GM18867 (cell line): ENCODE measurements at regions not wholly inside any gene's neighbourhood (a gene's known extent, or its start where the extent isn't known, plus 50 kb on each side); places are given as distances from the start of the nearest gene placed in this dataset.
"Not testable (repeated sequence)": the region's sequence is repeated elsewhere in the genome, so short reads cannot be mapped to it uniquely, and the experiment has no call there.

Source experiments
- ATAC-seq: cut with Tn5 transposase; IDR thresholded peaks from one replicate; pipeline ENCODE4 v1.9.1; 2021; ENCODE audit warnings: mild to moderate bottlenecking, moderate library complexity; ENCODE audit not compliant: unreplicated experiment

DNA sequence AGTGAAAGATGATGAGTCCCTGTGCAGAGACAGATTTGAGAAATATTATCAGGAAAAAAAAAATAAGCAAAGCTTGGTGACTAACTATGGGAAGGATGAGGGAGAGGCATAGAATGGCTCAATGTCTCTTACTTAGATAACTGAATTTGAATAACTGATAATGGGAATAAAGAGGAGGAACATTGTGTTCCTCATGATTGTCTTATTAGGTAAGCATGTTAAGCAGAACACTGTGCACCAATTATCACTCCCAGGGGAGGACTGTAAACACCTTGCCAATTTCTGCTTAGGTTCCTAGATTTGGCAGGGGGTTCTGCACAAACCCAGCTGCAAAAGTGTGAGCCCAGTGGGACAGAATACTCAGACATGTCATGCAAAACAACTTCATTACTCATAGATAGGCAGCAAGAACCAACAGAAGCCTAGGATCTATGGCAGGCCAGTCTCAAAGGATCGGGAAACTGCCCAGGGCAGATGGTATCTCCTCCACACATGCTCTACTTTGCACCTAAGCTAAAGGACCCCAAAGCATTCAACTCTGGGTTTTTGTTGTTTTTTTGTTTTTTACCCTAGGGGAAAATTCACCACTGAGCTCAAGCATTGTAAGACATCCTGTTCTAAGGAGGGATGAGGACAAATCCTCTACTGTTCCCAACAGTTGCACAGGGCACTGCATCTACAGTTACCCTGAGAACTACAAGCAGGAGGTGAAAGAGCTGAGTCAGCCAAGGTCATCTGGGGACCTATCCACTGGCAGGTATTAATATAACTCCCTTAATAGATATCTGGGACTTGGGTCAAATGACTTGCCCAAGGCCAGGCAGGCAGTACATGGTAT, 907.0 kb downstream of the RAPGEF2 start:
- no peak for ATAC-seq

DNA sequence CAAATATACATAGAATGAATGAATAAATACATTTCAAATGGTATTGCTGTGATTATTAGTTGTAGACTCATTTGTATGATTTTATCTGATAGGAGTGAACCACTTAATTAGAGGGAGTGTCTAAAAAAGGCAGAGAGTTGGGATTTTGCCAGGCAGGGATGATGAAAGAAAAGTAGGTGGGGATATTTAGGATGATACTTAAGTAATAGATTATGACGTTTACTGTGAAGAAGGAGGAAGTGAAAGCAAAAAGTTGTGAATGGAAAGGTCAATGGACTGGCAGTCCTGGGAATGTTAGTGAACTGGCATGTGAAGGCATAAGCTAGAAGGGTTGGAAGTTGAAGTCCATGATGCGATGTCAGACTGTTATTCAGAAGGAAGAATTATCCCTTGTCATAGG, 917.1 kb downstream of the RAPGEF2 start:
- no peak for ATAC-seq

GRCh38 chr4:160020804-160021203, 917.9 kb downstream of the RAPGEF2 start:
- no peak for ATAC-seq

GRCh38 chr4:160021870-160022269, 919.0 kb downstream of the RAPGEF2 start:
- no peak for ATAC-seq

DNA sequence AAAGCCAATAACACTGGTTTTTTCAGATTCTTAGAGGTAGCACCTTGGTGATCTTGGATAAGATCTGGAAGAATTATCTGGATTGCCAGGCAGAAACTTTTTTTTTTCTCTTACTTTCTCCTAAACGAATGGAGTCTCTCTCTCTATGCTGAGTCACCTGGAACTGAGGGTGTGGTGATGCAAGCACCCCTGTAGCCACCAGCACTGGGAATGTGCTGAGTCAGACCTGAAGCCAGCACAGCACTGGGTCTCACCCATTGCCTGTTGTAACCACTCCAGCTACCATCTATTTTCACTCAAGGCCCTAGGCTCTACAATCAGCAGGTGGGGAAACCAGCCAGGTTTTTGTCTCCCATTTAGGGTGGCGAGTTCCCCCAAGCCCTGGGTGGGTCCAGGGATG, 923.8 kb downstream of the RAPGEF2 start:
- ATAC-seq = no peak

GRCh38 chr4:160034501-160034900, 931.6 kb downstream of the RAPGEF2 start:
- ATAC-seq = no peak

DNA sequence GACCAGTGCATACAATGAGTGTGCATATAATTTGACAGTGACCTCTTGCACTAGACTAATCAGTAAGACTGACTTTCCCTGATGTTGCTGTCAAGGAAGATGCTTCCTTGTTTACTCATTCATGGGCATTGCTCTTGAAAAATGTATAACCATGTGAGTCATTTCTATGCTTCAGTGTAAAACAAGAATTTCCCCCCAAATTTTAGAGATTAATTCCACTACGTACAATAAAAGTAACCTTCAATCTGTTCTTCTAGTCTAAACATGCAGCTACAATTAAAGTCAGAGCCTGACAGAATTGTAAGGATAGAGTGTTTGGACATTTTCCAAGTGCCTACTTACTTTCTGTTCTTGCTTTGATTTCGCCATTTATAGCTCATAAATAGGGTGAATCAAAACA, 935.7 kb downstream of the RAPGEF2 start:
- no peak for ATAC-seq

DNA sequence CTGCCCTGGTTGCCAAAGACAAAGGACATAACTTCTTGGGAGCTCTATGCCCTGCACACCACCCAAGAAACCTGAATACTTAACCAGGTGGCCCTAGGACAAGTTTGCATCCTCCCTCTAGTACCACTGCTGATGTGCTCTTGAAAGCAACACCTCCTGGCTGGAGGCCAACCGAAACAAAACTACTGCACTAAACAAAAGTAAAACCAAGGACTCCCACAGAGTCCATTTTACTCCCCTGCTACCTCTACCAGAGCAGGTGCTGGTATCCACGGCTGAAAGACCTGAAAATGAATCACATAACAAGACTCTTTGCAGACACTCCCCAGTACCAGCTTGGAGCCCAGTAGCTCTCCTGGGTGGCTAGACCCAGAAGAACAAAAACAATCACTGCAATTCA, 941.8 kb downstream of the RAPGEF2 start:
- no peak for ATAC-seq

DNA sequence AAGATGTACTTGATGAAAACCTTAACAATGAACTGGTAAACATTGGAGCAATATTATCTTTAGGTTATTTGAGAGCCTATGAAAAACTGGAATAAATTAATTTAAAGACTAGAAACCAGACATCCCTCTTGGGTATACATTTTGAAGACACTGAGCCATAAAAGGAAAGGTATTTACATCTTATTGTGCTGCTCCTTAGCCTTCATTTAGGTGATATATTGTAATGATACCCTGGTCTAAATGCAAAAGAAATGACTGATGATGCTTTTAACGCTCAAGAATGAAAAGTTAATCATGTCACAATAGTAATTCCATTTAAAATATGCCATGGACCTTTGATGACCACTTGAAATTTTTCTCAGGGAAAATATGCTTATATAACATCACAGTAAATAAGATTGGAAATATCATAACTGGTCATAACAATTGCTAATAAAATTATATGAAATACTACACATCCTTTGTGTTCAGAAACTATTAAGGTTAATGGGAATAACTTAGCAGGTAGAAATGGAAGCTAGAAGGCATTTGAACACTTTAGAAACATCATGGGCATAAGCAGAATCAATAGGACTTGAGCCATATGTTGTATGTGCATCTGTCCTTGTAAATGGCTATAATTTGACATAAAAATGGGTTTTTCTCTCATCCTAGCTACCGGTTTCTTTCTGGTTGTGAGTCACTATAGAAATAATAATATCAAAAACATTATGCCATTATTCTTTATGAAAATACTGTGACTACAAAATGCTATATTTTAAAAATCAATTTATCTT, 979.7 kb downstream of the RAPGEF2 start:
- no peak for ATAC-seq

DNA sequence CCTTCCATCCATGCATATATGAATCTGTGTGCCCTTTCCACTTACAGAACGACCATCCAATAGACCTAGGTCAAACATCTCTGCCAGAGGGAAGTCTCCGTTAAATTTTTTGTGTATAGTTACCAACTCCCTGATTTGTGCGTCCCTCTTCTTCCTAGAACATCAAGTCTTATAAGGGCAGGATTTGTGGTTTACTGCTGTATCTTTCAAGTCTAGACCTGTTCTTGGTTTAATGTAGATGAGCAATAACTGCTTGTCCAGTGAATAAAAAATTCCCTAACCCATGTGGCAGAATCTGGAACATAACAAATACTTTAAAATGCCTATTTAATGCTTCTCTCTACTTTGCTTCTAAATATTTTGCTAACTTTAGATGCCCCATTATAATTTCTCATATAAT, 988.8 kb downstream of the RAPGEF2 start:
- ATAC-seq = no peak

DNA sequence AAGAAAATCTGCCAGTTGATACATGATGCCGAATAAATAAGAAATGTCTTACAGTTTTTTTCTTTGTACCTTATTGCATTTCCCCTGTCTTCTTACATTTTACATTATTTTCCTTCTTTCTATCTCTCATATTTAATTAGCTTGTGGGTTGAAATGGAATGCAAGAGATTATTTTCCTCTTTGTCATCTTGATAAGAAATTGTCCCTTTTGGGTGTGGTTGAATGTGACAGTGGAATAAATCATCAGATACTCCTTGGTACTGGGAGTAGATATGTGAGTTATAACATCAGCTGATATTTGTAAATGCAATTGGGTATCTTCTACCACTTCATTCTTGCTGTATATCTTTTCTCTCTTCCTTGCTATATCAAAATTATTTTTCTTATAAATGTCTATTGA, 997.4 kb downstream of the RAPGEF2 start:
- no peak for ATAC-seq

DNA sequence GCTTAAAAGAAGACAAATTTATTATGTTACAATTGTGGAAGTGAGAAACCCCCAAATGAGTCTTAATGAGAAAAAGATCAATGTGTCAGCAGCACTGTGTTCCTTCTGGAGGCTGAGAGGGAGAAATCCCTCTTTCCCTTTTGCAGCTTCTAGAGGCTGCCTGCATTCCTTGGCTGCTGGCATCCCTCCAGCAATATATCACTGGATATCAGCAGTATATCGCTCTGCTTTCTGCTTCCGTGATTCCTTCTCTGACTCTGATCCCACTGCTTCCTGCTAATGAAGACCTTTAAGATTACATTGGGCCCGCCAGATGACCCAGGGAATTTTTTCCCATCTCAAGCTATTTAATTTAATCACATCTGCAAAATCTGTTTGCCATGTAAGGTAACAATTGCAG, 1008.0 kb downstream of the RAPGEF2 start:
- no peak for ATAC-seq

DNA sequence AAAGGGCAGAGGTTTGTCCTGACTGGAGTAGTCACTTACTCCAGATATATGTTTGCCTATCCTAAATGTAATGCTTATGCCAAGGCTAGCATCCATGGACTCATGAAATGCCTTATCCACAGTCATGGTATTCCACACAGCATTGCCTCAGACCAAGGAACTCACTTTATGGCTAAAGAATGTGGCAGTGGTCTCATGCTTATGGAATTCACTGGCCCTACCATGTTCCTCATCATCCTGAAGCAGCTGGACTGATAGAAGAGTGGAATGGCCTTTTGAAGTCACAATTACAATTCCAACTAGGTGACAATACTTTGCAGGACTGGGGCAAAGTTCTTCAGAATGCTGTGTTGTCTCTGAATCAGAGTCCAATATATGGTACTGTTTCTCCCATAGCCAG, 1014.8 kb downstream of the RAPGEF2 start:
- ATAC-seq = no peak

DNA sequence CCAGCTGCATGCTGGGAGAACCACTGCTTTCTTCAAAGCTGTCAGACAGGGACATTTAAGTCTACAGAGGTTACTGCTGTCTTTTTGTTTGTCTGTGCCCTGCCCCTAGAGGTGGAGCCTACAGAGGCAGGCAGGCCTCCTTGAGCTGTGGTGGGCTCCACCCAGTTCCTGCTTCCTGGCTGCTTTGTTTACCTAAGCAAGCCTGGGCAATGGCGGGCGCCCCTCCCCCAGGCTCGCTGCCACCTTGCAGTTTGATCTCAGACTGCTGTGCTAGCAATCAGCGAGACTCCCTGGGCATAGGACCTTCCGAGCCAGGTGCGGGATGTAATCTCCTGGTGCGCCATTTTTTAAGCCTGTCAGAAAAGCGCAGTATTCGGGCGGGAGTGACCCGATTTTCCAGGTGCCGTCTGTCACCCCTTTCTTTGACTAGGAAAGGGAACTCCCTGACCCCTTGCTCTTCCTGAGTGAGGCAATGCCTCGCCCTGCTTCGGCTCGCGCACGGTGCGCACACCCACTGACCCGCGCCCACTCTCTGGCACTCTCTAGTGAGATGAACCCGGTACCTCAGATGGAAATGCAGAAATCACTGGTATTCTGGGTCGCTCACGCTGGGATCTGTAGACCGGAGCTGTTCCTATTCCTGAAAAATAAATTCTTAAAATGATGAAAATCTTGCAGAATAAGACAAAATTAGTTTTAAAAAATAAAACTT, 1022.9 kb downstream of the RAPGEF2 start:
- not testable (repeated sequence) for ATAC-seq

DNA sequence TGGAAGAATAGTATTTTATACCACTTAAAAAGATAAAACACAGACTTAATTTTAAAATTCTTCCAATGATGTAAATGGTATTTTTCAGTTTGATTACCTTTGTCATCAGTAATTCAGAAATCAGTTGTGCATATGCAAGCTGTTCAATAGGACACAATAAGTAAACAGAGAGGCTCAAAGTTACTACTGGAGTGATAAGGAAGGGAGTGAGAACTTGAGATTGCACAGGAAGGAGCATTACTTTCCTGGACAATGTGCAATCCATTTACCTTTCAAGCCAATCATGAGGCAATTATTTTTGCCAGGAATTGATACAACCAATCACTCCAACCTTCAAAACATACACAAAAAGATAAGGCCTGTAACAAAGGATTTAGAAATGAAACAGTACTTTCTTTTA, 1024.3 kb downstream of the RAPGEF2 start:
- ATAC-seq = no peak

- ATAC-seq = no peak
Measured at GRCh38 chr4:160129439-160129838, 1026.6 kb downstream of the RAPGEF2 start.

- ATAC-seq = no peak
Measured at GRCh38 chr4:160136021-160136420, 1033.1 kb downstream of the RAPGEF2 start.

DNA sequence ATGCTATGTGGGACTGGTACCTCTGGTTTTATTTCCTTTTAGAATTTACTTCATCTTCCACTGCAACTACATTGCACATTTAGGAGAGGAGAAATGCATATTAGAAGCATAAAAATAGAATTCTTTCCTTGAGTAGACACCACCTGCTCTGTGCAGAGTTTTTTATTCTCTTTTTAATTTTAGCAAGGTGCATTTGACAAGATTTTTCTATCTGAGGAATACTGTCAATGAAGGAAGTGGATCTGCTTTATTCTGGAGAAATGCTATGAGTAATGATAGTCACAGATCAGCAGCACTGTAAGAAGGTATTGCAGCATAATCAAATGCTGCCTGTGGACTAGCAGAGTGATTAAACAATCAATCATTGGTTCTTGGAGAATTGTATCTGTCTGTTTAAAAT, 1038.3 kb downstream of the RAPGEF2 start:
- no peak for ATAC-seq

DNA sequence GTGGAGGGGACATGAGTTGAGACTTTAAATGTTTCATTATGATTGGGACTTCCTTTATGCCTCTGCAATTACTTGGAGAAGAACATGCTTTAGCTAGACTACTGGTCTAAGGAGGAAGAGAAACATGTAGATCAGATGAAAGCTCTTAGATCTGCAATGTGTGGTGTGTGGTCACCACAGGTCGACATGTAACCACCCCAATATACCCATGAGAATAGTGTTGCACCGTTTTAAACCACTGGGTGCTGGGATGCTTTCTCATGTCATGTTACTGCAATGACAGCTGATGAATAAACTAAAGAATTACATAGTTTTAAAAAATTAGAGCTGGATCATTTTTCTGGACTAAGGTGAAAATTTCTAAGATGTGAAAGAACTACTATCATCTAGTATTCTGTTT, 1039.7 kb downstream of the RAPGEF2 start:
- peak; percentile 100 for ATAC-seq

DNA sequence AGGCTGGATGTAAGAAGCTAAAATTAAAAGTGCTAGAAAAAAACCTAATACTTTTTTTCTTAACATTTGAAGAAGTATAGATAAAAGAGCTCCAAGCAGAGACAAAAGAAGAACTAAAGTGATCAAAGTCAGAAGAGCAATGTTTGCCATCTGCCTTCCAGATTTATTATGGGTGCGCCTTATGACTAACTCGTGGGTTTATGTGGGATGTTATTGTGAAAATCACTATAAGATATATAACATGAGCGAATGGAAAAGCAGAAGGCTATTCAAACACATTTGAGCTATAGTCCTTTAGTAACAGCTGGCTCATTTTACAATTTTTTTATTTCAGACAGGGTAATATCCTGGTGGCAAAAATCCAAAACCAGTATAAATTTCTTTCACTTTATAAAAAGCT, 1040.7 kb downstream of the RAPGEF2 start:
- ATAC-seq = no peak

DNA sequence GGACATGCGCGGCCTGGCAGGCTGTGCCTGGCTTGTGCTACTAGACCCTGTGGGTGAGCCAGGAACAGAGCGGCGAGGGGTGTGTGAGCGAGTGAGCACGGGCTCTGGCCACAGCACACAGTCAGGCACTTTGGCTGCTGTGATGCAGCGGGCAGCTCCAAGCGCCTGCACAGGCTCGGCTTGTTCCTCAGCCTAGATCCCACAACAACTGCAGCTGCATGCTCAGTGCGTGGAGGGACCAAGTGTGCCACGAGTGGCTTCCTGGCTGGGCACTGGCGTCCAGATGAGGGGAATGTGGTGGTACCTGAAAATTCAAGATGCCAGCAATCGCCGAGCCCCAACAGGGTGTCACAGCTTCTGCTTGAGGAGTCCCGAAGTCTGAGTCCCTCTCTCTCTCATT, 1056.6 kb downstream of the RAPGEF2 start:
- no peak for ATAC-seq

DNA sequence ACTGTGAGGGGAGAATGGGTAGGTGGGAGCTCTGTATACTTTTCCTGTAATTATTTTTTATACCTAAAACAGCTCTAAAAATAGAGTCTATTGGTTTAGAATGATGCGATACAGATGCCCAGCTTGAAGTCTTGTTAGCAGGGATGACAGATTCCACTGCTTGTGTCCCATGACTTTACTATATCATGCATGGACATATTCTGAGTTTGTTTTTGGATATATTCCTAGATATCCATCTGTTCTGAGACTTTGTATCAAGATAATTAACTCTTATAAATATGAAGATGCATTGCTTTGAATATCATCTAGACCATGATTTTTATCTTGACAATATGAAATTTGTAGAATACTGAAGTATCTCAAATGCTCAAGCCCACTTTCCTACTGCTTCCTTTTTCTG, 1058.1 kb downstream of the RAPGEF2 start:
- no peak for ATAC-seq
